Stomach (tissue), 8 donors: ENCODE measurements at regions not wholly inside any gene's neighbourhood (a gene's known extent, or its start where the extent isn't known, plus 50 kb on each side); places are given as distances from the start of the nearest gene placed in this dataset.
A peak's percentile ranks its signal among the peaks of the same experiment; 100 is the strongest.

Experiments
- DNase-seq, 2 donors: peaks; one replicate each; pipeline versions ENCODE4 v3.0.0 to v3.0.0-alpha.2; 2013 to 2019
- H3K27ac ChIP-seq, 5 donors: fragments of 200-600 bp in 4 of 5; sonication (generic) in 4 of 5; one replicate each; pipeline ENCODE4 v1.5.1; 2013 to 2019; ENCODE audit warnings: mild to moderate bottlenecking in 1 of 5, moderate library complexity in 1 of 5
- H3K27me3 ChIP-seq, 3 donors: fragments of 200-600 bp; sonication (generic); one replicate each; pipeline ENCODE4 v1.5.1; 2017 to 2019; ENCODE audit warnings: mixed run types in 1 of 3
- H3K36me3 ChIP-seq, 4 donors: fragments of 200-600 bp; sonication (generic); 1 replicate in 3 of 4; 2 replicates in 1 of 4; pipeline ENCODE4 v1.5.1; 2016 to 2019
- H3K4me1 ChIP-seq, 4 donors: fragments of 200-600 bp; sonication (generic); one replicate each; pipeline ENCODE4 v1.5.1; 2016 to 2019
- H3K4me3 ChIP-seq, 4 donors: fragments of 200-600 bp; sonication (generic) in 3 of 4; one replicate each; pipeline ENCODE4 v1.5.1; 2016 to 2019; ENCODE audit warnings: mild to moderate bottlenecking in 1 of 4
- H3K9me3 ChIP-seq, 4 donors: fragments of 200-600 bp; sonication (generic); one replicate each; pipeline ENCODE4 v1.5.1; 2016 to 2019
- EP300 ChIP-seq: sonication (generic); formaldehyde crosslinking; IDR thresholded peaks from one replicate; pipeline ENCODE4 v1.6.1; 2017; ENCODE audit warnings: antibody characterized with exemption
- POLR2A ChIP-seq, 4 donors: fragments of 450-650 bp; IDR thresholded peaks; one replicate each; pipeline ENCODE4 v1.6.1; 2016; ENCODE audit warnings: antibody characterized with exemption in 4 of 4, control low read depth in 2 of 4, mild to moderate bottlenecking in 1 of 4, moderate library complexity in 1 of 4
- POLR2AphosphoS5 ChIP-seq, 3 donors: sonication (generic); formaldehyde crosslinking; IDR thresholded peaks; one replicate each; pipeline ENCODE4 v1.6.1; 2016; ENCODE audit warnings: antibody characterized with exemption in 3 of 3
- WGBS, 5 donors: extraction: QIAGEN DNeasy Blood & Tissue Kit in 3 of 5; methylation state at CpG; one replicate each; pipeline versions ENCODE4 v1.1.5 to v1.1.7; 2013 to 2018; 5-methylcytosine and 5-hydroxymethylcytosine counted together
- intact Hi-C: fragments of 100-400 bp; cut with DNase I; formaldehyde crosslinking; loops from one replicate; pipeline ENCODE4 v1.15.1; 2023; ENCODE audit warnings: low total_unique reads
- TF ChIP-seq, protein P1 (sequence below), 7 experiments: fragments of 450-650 bp in 4 of 7; fragments of 200-600 bp in 3 of 7; sonication (generic) in 3 of 7; IDR thresholded peaks; one replicate each; pipeline ENCODE4 v1.5.1; 2016 to 2019; ENCODE audit warnings: antibody characterized with exemption in 7 of 7, control low read depth in 2 of 7, mild to moderate bottlenecking in 1 of 7
- donor health status: healthy with polysubstance abuse.
- donor health status: Bipolar disorder and iron deficiency.
- donor health status: healthy.

DNA sequence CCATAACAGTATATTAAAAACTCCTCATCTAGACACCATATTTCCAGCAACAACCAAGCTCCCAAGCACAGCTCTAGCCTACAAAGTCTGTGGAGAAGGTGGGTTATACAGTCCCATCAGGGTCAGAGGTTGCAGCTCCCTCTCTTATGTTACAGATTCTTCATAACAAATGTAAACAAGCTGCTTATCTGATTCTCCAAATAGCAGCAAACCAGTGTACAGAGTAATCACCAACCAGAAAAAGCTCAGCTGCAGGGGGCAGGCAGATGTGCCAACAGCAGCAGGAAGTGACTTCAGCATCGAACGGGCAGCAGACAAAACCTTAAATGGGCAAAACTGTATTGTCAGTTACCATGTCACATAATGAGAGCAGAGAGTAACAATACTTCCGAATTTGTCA lies 52.9 kb upstream of the NABP1 start:
- H3K27ac ChIP-seq, result no peak overlapping the region
- WGBS, 5 donors, result 64 to 83% (median 76%) methylated on average over 3 of the region's 3 CpGs
- no peaks in the 10 kb centered on the region for H3K4me1 ChIP-seq
- H3K4me3 ChIP-seq, result no peak overlapping the region
- DNase-seq, result peak in 1 of 2 donors; percentile 46
- no peaks in the 10 kb centered on the region for H3K36me3 ChIP-seq
- H3K9me3 ChIP-seq, result no peaks in the 10 kb centered on the region
- TF ChIP-seq EP300, result no peak
- TF ChIP-seq, protein P1, sequence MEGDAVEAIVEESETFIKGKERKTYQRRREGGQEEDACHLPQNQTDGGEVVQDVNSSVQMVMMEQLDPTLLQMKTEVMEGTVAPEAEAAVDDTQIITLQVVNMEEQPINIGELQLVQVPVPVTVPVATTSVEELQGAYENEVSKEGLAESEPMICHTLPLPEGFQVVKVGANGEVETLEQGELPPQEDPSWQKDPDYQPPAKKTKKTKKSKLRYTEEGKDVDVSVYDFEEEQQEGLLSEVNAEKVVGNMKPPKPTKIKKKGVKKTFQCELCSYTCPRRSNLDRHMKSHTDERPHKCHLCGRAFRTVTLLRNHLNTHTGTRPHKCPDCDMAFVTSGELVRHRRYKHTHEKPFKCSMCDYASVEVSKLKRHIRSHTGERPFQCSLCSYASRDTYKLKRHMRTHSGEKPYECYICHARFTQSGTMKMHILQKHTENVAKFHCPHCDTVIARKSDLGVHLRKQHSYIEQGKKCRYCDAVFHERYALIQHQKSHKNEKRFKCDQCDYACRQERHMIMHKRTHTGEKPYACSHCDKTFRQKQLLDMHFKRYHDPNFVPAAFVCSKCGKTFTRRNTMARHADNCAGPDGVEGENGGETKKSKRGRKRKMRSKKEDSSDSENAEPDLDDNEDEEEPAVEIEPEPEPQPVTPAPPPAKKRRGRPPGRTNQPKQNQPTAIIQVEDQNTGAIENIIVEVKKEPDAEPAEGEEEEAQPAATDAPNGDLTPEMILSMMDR (IDR thresholded peaks at IDR 0.05), result no peak
- TF ChIP-seq POLR2A (IDR thresholded peaks at IDR 0.05), result no peak
- no peak for TF ChIP-seq POLR2AphosphoS5 (IDR thresholded peaks at IDR 0.05)
- H3K27me3 ChIP-seq, result no peaks in the 10 kb centered on the region
- intact Hi-C loops, result no loop called here

DNA sequence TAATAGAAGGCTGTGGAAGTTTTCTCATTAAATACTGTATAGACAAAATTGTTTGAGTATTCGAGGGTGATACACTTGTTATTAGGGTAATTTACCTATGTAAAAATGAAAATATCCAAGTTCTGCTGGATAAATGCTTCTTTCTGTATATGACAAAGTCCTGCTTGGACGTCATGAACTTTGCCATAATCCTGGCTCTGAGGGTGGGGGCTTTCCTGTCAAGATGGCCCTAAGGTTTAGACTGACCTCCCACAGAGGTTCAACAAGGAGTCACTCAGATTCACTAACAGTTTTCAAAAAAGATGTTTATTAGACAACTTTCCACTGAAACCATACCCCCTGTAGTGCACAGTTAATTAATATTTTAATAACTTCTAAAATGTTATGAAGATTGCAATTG lies 52.5 kb upstream of the NABP1 start:
- Histone ChIP-seq H3K4me1 (no peaks in the 10 kb centered on the region), H3K9me3 (no peaks in the 10 kb centered on the region), H3K27me3 (no peaks in the 10 kb centered on the region), H3K4me3 (no peak overlapping the region), H3K36me3 (no peaks in the 10 kb centered on the region), H3K27ac (peak overlapping the region in 1 of 5 donors; percentile 20)
- 35 to 86% (median 41%) methylated on average over 2 of the region's 2 CpGs for WGBS, 5 donors
- intact Hi-C loops, result no loop called here
- no peak for TF ChIP-seq POLR2AphosphoS5 (IDR thresholded peaks at IDR 0.05)
- no peak for TF ChIP-seq EP300
- TF ChIP-seq, protein P1 (IDR thresholded peaks at IDR 0.05), result no peak
- TF ChIP-seq POLR2A (IDR thresholded peaks at IDR 0.05), result no peak
- DNase-seq, result no peak

DNA sequence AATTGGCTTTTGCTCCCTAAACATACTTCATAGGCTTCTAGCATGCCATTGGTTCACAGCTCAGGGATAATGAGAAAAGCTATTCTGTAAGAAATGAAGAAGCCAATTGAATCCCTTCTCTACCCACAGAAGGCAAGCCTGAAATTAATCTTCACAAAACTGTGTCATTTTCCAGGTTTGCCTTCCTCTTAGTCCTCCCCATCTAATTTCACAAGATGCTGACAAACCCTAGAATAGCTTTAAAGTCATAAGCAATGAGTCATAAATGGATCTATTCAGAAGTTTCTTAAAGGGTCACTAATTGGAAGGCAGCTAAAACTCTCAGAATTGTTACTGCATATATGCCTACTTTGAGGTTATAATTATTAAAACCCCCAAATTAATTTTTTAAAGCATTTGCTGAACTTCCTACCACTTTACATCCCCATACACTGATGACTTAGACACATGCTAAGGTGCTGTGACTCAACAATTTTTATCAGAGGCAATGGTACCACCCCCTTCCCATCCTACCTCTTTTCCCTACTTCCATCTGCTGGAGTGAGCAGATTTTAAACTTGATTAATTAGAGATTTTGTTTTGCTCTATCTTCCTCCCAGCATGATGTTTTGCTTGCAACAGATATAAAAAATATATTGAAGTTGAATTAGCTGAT lies 51.3 kb upstream of the NABP1 start:
- TF ChIP-seq EP300, result no peak
- TF ChIP-seq, protein P1 (IDR thresholded peaks at IDR 0.05), result no peak
- TF ChIP-seq POLR2AphosphoS5 (IDR thresholded peaks at IDR 0.05), result no peak
- no peak for TF ChIP-seq POLR2A (IDR thresholded peaks at IDR 0.05)

DNA sequence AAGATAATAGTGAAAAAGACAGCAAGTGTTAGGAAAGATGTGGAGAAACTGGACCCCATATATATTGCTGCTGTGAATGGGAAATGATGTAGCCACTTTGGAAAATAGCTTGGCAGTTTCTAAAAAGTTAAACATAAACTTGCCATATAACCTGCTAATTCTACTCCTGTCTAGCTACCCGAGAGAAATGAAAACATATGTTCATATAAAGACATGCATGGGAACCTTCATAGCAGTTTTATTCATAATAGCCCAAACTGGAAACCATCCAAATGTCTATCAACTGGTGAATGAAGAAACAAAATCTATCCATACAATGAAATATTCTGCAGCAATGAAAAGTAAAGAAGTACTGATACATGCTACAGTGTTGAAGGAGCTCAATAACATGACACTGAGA lies 50.4 kb upstream of the NABP1 start:
- H3K9me3 ChIP-seq, result no peaks in the 10 kb centered on the region
- no peaks in the 10 kb centered on the region for H3K27me3 ChIP-seq
- H3K4me3 ChIP-seq, result no peak overlapping the region
- DNase-seq, result no peak
- no peaks in the 10 kb centered on the region for H3K36me3 ChIP-seq
- intact Hi-C loops, result no loop called here
- TF ChIP-seq, protein P1 (IDR thresholded peaks at IDR 0.05), result no peak
- no peak for TF ChIP-seq POLR2AphosphoS5 (IDR thresholded peaks at IDR 0.05)
- no peaks in the 10 kb centered on the region for H3K4me1 ChIP-seq
- H3K27ac ChIP-seq, result no peak overlapping the region
- WGBS, 5 donors, result 25 to 59% (median 52%) methylated on average over 1 of the region's 1 CpG

More for the DNA sequence above, 51.3 kb upstream of the NABP1 start:
- Histone ChIP-seq H3K9me3 (no peaks in the 10 kb centered on the region), H3K36me3 (no peaks in the 10 kb centered on the region), H3K27ac (no peak overlapping the region), H3K27me3 (no peaks in the 10 kb centered on the region), H3K4me1 (no peaks in the 10 kb centered on the region), H3K4me3 (no peak overlapping the region)
- intact Hi-C loops, result no loop called here
- no peak for DNase-seq
